NCI-H2029 treated with DMSO at 0.1 percent for 48 hours (cell line): ENCODE measurements at regions not wholly inside any gene's neighbourhood (a gene's known extent, or its start where the extent isn't known, plus 50 kb on each side); places are given as distances from the start of the nearest gene placed in this dataset.
"Not testable (repeated sequence)": the region's sequence is repeated elsewhere in the genome, so short reads cannot be mapped to it uniquely, and the experiment has no call there.

Source experiments
- DNase-seq: peaks from one replicate; lab custom pipeline; 2025; lab: John Stamatoyannopoulos, UW

GRCh38 chr5:1588071-1588694 is 64.4 kb upstream of the LPCAT1 start:
- not testable (repeated sequence) for DNase-seq

- DNase-seq = not testable (repeated sequence)
These were observed 59.5 kb upstream of the LPCAT1 start for GRCh38 chr5:1583081-1583875.

- DNase-seq = not testable (repeated sequence)
These were observed 55.6 kb upstream of the LPCAT1 start for GRCh38 chr5:1579389-1579788.

GRCh38 chr5:1576851-1577250 is 53.1 kb upstream of the LPCAT1 start:
- not testable (repeated sequence) for DNase-seq

- DNase-seq = not testable (repeated sequence)
These were observed 52.4 kb upstream of the LPCAT1 start for GRCh38 chr5:1575991-1576714.

- DNase-seq = not testable (repeated sequence)
These were observed 51.7 kb upstream of the LPCAT1 start for GRCh38 chr5:1575491-1575890.

GRCh38 chr5:1574023-1574318 is 50.2 kb upstream of the LPCAT1 start:
- DNase-seq = not testable (repeated sequence)

- not testable (repeated sequence) for DNase-seq
These were observed 49.7 kb upstream of the LPCAT1 start for GRCh38 chr5:1573217-1574022.
